ENCODE measurements at regions not wholly inside any gene's neighbourhood (a gene's known extent, or its start where the extent isn't known, plus 50 kb on each side); places are given as distances from the start of the nearest gene placed in this dataset.

- H3K9me3 ChIP-seq: no peaks in the 10 kb centered on the region
- H3K36me3 ChIP-seq: no peaks in the 10 kb centered on the region
- DNase-seq (no peak), ATAC-seq (no peak)
- H3K27ac ChIP-seq: no peak overlapping the region
- H3K4me1 ChIP-seq: no peaks in the 10 kb centered on the region
- TF ChIP-seq CTCF (IDR thresholded peaks at IDR 0.05): no peak
- H3K27me3 ChIP-seq: no peaks in the 10 kb centered on the region
- no peak overlapping the region for H3K4me3 ChIP-seq
- intact Hi-C loops (cut with DNase I): no loop called here
Measured at GRCh38 chr3:94293793-94294195, 230.9 kb downstream of the NSUN3 start.

GRCh38 chr3:94294806-94295205 lies 231.9 kb downstream of the NSUN3 start:
- Histone ChIP-seq H3K36me3 (no peaks in the 10 kb centered on the region), H3K27me3 (no peaks in the 10 kb centered on the region), H3K4me1 (no peaks in the 10 kb centered on the region), H3K27ac (no peak overlapping the region), H3K4me3 (no peak overlapping the region), H3K9me3 (no peaks in the 10 kb centered on the region)
- 87 to 100% methylated on average over 1 of the region's 1 CpG for WGBS, 2 donors
- DNase-seq: no peak
- TF ChIP-seq CTCF (IDR thresholded peaks at IDR 0.05): no peak
- intact Hi-C loops (cut with DNase I): no loop called here
- ATAC-seq: no peak

- TF ChIP-seq CTCF (IDR thresholded peaks at IDR 0.05): no peak
- no peaks in the 10 kb centered on the region for H3K9me3 ChIP-seq
- H3K4me1 ChIP-seq: peaks cover 0 to 12% (median 0%) of the 10 kb centered on the region in 9 donors
- DNase-seq (no peak), ATAC-seq (no peak)
- H3K27ac ChIP-seq: no peak overlapping the region
- H3K4me3 ChIP-seq: no peak overlapping the region
- H3K27me3 ChIP-seq: no peaks in the 10 kb centered on the region
- intact Hi-C loops (cut with DNase I): no loop called here
- H3K36me3 ChIP-seq: no peaks in the 10 kb centered on the region
Measured at GRCh38 chr3:94299716-94300115, 236.9 kb downstream of the NSUN3 start.

GRCh38 chr3:94301366-94301765 lies 238.5 kb downstream of the NSUN3 start:
- 87 to 88% methylated on average over 1 of the region's 1 CpG for WGBS, 2 donors
- TF ChIP-seq CTCF (IDR thresholded peaks at IDR 0.05): no peak
- Histone ChIP-seq H3K4me1 (peaks cover 0 to 20% (median 0%) of the 10 kb centered on the region in 9 donors), H3K4me3 (no peak overlapping the region), H3K9me3 (no peaks in the 10 kb centered on the region), H3K27ac (no peak overlapping the region), H3K36me3 (no peaks in the 10 kb centered on the region), H3K27me3 (no peaks in the 10 kb centered on the region)
- DNase-seq (no peak), ATAC-seq (no peak)
- intact Hi-C loops (cut with DNase I): no loop called here

GRCh38 chr3:94303266-94303665 lies 240.4 kb downstream of the NSUN3 start:
- Histone ChIP-seq H3K4me3 (no peak overlapping the region), H3K36me3 (no peaks in the 10 kb centered on the region), H3K27me3 (no peaks in the 10 kb centered on the region), H3K9me3 (no peaks in the 10 kb centered on the region), H3K27ac (no peak overlapping the region), H3K4me1 (peaks cover 0 to 20% (median 0%) of the 10 kb centered on the region in 9 donors)
- intact Hi-C loops (cut with DNase I): no loop called here
- WGBS, 2 donors: 64 to 69% methylated on average over 4 of the region's 4 CpGs
- no peak for DNase-seq
- ATAC-seq: no peak
- TF ChIP-seq CTCF (IDR thresholded peaks at IDR 0.05): no peak

Measured in heart right ventricle (tissue), 16 donors.